IPS-20b (cell line): ENCODE measurements at regions not wholly inside any gene's neighbourhood (a gene's known extent, or its start where the extent isn't known, plus 50 kb on each side); places are given as distances from the start of the nearest gene placed in this dataset.

Experiments used
- H3K27ac ChIP-seq: one replicate; pipeline ENCODE4 v1.5.1; 2013; ENCODE audit warnings: low read length
- H3K27me3 ChIP-seq: 2 replicates; pipeline ENCODE4 v1.6.1; 2013; ENCODE audit warnings: mild to moderate bottlenecking, low read length, inconsistent platforms; ENCODE audit not compliant: insufficient read depth
- H3K36me3 ChIP-seq: 2 replicates; pipeline ENCODE4 v1.6.1; 2013; ENCODE audit warnings: low read depth, mild to moderate bottlenecking, inconsistent platforms, low read length, moderate library complexity; ENCODE audit not compliant: insufficient read depth
- H3K4me1 ChIP-seq: 2 replicates; pipeline ENCODE4 v1.6.1; 2013; ENCODE audit warnings: mild to moderate bottlenecking, control low read depth, inconsistent platforms, low read length, moderate library complexity; ENCODE audit not compliant: insufficient read depth
- H3K4me3 ChIP-seq: 2 replicates; pipeline ENCODE4 v1.5.1; 2013; ENCODE audit warnings: mild to moderate bottlenecking, low read length, inconsistent platforms
- H3K9ac ChIP-seq: 2 replicates; pipeline ENCODE4 v1.6.1; 2013; ENCODE audit warnings: low read depth, mild to moderate bottlenecking, inconsistent platforms, low read length, moderate library complexity
- H3K9me3 ChIP-seq: 2 replicates; pipeline ENCODE4 v1.6.1; 2013; ENCODE audit warnings: mild to moderate bottlenecking, low read depth, low read length, inconsistent platforms; ENCODE audit not compliant: insufficient read depth

GRCh38 chr1:200354243-200354642, 55.6 kb downstream of the ZNF281 start:
- Histone ChIP-seq H3K27me3 (no peaks in the 10 kb centered on the region), H3K9ac (no peak overlapping the region; the same call in 1 of the 2 replicates), H3K4me3 (no peak overlapping the region), H3K4me1 (peaks cover 9% of the 10 kb centered on the region; the same call in 1 of the 2 replicates), H3K27ac (no peak overlapping the region), H3K36me3 (no peaks in the 10 kb centered on the region), H3K9me3 (no peaks in the 10 kb centered on the region)

GRCh38 chr1:200353232-200353631, 56.6 kb downstream of the ZNF281 start:
- Histone ChIP-seq H3K9me3 (no peaks in the 10 kb centered on the region), H3K36me3 (no peaks in the 10 kb centered on the region), H3K4me3 (no peak overlapping the region), H3K27ac (no peak overlapping the region), H3K4me1 (peaks cover 9% of the 10 kb centered on the region; the same call in 1 of the 2 replicates), H3K9ac (no peak overlapping the region), H3K27me3 (no peaks in the 10 kb centered on the region)

- no peaks in the 10 kb centered on the region for H3K9me3 ChIP-seq
- H3K4me3 ChIP-seq: no peak overlapping the region
- no peaks in the 10 kb centered on the region for H3K27me3 ChIP-seq
- peaks cover 9% of the 10 kb centered on the region; the same call in 1 of the 2 replicates for H3K4me1 ChIP-seq
- H3K9ac ChIP-seq: no peak overlapping the region
- no peaks in the 10 kb centered on the region for H3K36me3 ChIP-seq
- H3K27ac ChIP-seq: no peak overlapping the region
Measured at GRCh38 chr1:200351826-200352549, 57.8 kb downstream of the ZNF281 start.

- Histone ChIP-seq H3K27ac (no peak overlapping the region), H3K9me3 (no peaks in the 10 kb centered on the region)
Measured at GRCh38 chr1:200351425-200351824, 58.4 kb downstream of the ZNF281 start.

GRCh38 chr1:200346700-200347099, 63.1 kb downstream of the ZNF281 start:
- Histone ChIP-seq H3K27me3 (no peaks in the 10 kb centered on the region), H3K36me3 (no peaks in the 10 kb centered on the region), H3K9ac (no peak overlapping the region), H3K4me1 (no peaks in the 10 kb centered on the region; the same call in 1 of the 2 replicates), H3K9me3 (no peaks in the 10 kb centered on the region), H3K4me3 (no peak overlapping the region), H3K27ac (no peak overlapping the region)

More at GRCh38 chr1:200351425-200351824, 58.4 kb downstream of the ZNF281 start:
- Histone ChIP-seq H3K4me1 (peaks cover 9% of the 10 kb centered on the region; the same call in 1 of the 2 replicates), H3K9ac (no peak overlapping the region), H3K36me3 (no peaks in the 10 kb centered on the region), H3K4me3 (no peak overlapping the region), H3K27me3 (no peaks in the 10 kb centered on the region)

- no peak overlapping the region for H3K9ac ChIP-seq
- no peaks in the 10 kb centered on the region for H3K27me3 ChIP-seq
- H3K36me3 ChIP-seq: no peaks in the 10 kb centered on the region
- no peak overlapping the region for H3K4me3 ChIP-seq
- peaks cover 6% of the 10 kb centered on the region; the same call in 1 of the 2 replicates for H3K4me1 ChIP-seq
- H3K9me3 ChIP-seq: no peaks in the 10 kb centered on the region
- H3K27ac ChIP-seq: no peak overlapping the region
Measured at GRCh38 chr1:200345520-200345919, 64.3 kb downstream of the ZNF281 start.

- no peak overlapping the region for H3K27ac ChIP-seq
Measured at GRCh38 chr1:200343874-200344273, 66.0 kb downstream of the ZNF281 start.

GRCh38 chr1:200342511-200343311, 67.1 kb downstream of the ZNF281 start:
- Histone ChIP-seq H3K9me3 (no peaks in the 10 kb centered on the region), H3K27me3 (no peaks in the 10 kb centered on the region), H3K4me3 (no peak overlapping the region), H3K27ac (no peak overlapping the region), H3K36me3 (no peaks in the 10 kb centered on the region), H3K4me1 (peaks cover 12% of the 10 kb centered on the region; the same call in 1 of the 2 replicates), H3K9ac (no peak overlapping the region)

More at GRCh38 chr1:200343874-200344273, 66.0 kb downstream of the ZNF281 start:
- Histone ChIP-seq H3K4me3 (no peak overlapping the region), H3K9me3 (no peaks in the 10 kb centered on the region), H3K36me3 (no peaks in the 10 kb centered on the region), H3K4me1 (peaks cover 6% of the 10 kb centered on the region; the same call in 1 of the 2 replicates), H3K9ac (no peak overlapping the region), H3K27me3 (no peaks in the 10 kb centered on the region)

GRCh38 chr1:200338451-200338850, 71.4 kb downstream of the ZNF281 start:
- no peak overlapping the region for H3K27ac ChIP-seq
- H3K9ac ChIP-seq: no peak overlapping the region
- H3K9me3 ChIP-seq: no peaks in the 10 kb centered on the region
- H3K36me3 ChIP-seq: no peaks in the 10 kb centered on the region
- H3K27me3 ChIP-seq: no peaks in the 10 kb centered on the region
- H3K4me3 ChIP-seq: no peak overlapping the region
- H3K4me1 ChIP-seq: peaks cover 23% of the 10 kb centered on the region

GRCh38 chr1:200337831-200338230, 72.0 kb downstream of the ZNF281 start:
- H3K9me3 ChIP-seq: no peaks in the 10 kb centered on the region
- H3K27me3 ChIP-seq: no peaks in the 10 kb centered on the region
- H3K4me1 ChIP-seq: peaks cover 23% of the 10 kb centered on the region
- no peak overlapping the region for H3K9ac ChIP-seq
- H3K36me3 ChIP-seq: no peaks in the 10 kb centered on the region
- no peak overlapping the region for H3K4me3 ChIP-seq
- no peak overlapping the region for H3K27ac ChIP-seq

- Histone ChIP-seq H3K9me3 (no peaks in the 10 kb centered on the region), H3K9ac (no peak overlapping the region), H3K27ac (no peak overlapping the region), H3K36me3 (no peaks in the 10 kb centered on the region), H3K4me1 (peaks cover 23% of the 10 kb centered on the region), H3K4me3 (no peak overlapping the region), H3K27me3 (no peaks in the 10 kb centered on the region)
Measured at GRCh38 chr1:200337410-200337809, 72.4 kb downstream of the ZNF281 start.
